GM23338 (cell line): ENCODE measurements at regions not wholly inside any gene's neighbourhood (a gene's known extent, or its start where the extent isn't known, plus 50 kb on each side); places are given as distances from the start of the nearest gene placed in this dataset.

Experiments used
- ATAC-seq: fragments of 200-7000 bp; cut with Tn5 transposase; 3 replicates; pipeline ENCODE4 v1.9.1; 2020
- DNase-seq: peaks from one replicate; pipeline ENCODE4 v3.0.0-alpha.2; 2015; ENCODE audit warnings: low spot score
- H2AFZ ChIP-seq: fragments of 200-600 bp; sonication (generic); 2 replicates; pipeline ENCODE4 v1.8.0; 2016; ENCODE audit warnings: antibody characterized with exemption, mild to moderate bottlenecking, moderate library complexity
- H3F3A ChIP-seq: fragments of 200-600 bp; sonication (generic); replicated peaks from 2 replicates; pipeline ENCODE4 v1.8.0; 2017; ENCODE audit warnings: antibody characterized with exemption, mixed run types, low read depth
- H3K27ac ChIP-seq: fragments of 200-600 bp; sonication (generic); 2 replicates; pipeline ENCODE4 v1.6.1; 2016; ENCODE audit warnings: low read depth
- H3K27me3 ChIP-seq: fragments of 200-600 bp; sonication (generic); 2 replicates; pipeline ENCODE4 v1.8.0; 2016; ENCODE audit warnings: mild to moderate bottlenecking, mixed run types, moderate library complexity; ENCODE audit not compliant: insufficient read depth
- H3K36me3 ChIP-seq: fragments of 200-600 bp; sonication (generic); 2 replicates; pipeline ENCODE4 v1.8.0; 2016; ENCODE audit warnings: mild to moderate bottlenecking; ENCODE audit not compliant: insufficient read depth
- H3K4me1 ChIP-seq: fragments of 200-600 bp; sonication (generic); 2 replicates; pipeline ENCODE4 v1.8.0; 2016; ENCODE audit warnings: mild to moderate bottlenecking, moderate library complexity; ENCODE audit not compliant: insufficient read depth
- H3K4me2 ChIP-seq: fragments of 200-600 bp; sonication (generic); 2 replicates; pipeline ENCODE4 v1.7.1; 2017; ENCODE audit warnings: mixed run types
- H3K4me3 ChIP-seq: fragments of 200-600 bp; sonication (generic); 2 replicates; pipeline ENCODE4 v1.6.1; 2016; ENCODE audit warnings: mixed run types
- H3K79me2 ChIP-seq: fragments of 200-600 bp; sonication (generic); replicated peaks from 2 replicates; pipeline ENCODE4 v1.8.0; 2017; ENCODE audit warnings: mild to moderate bottlenecking; ENCODE audit not compliant: insufficient read depth
- H3K9me2 ChIP-seq: fragments of 200-600 bp; sonication (generic); 2 replicates; pipeline ENCODE4 v1.8.0; 2017; ENCODE audit not compliant: insufficient read depth
- H4K20me1 ChIP-seq: fragments of 200-600 bp; sonication (generic); replicated peaks from 2 replicates; pipeline ENCODE4 v1.8.0; 2017; ENCODE audit warnings: mild to moderate bottlenecking; ENCODE audit not compliant: insufficient read depth
- H3K27ac Mint-ChIP-seq: 2 replicates; pipeline ENCODE4 v1.8.0; 2020; ENCODE audit warnings: inconsistent platforms, mild to moderate bottlenecking, moderate library complexity, mixed read lengths
- H3K27me3 Mint-ChIP-seq: 3 replicates; pipeline ENCODE4 v1.8.0; 2022; ENCODE audit warnings: low read depth, mild to moderate bottlenecking, moderate library complexity, mixed read lengths, inconsistent platforms; ENCODE audit not compliant: insufficient read depth, poor library complexity
- H3K36me3 Mint-ChIP-seq: 3 replicates; pipeline ENCODE4 v1.8.0; 2021; ENCODE audit warnings: low read depth, mild to moderate bottlenecking, inconsistent platforms, moderate library complexity, mixed read lengths
- H3K4me1 Mint-ChIP-seq: 3 replicates; pipeline ENCODE4 v1.8.0; 2020; ENCODE audit warnings: mild to moderate bottlenecking, inconsistent platforms, mixed read lengths
- H3K4me3 Mint-ChIP-seq: 3 replicates; pipeline ENCODE4 v1.8.0; 2021; ENCODE audit warnings: moderate library complexity, mild to moderate bottlenecking, inconsistent platforms, mixed read lengths
- H3K9me3 Mint-ChIP-seq: 3 replicates; pipeline ENCODE4 v1.8.0; 2020; ENCODE audit warnings: moderate library complexity, mild to moderate bottlenecking, inconsistent platforms, mixed read lengths
- CREB1 ChIP-seq: fragments of 250-450 bp; sonication (Bioruptor Pico); IDR thresholded peaks from 2 replicates; pipeline ENCODE4 v1.5.0; 2020; ENCODE audit warnings: low read depth, mild to moderate bottlenecking, moderate library complexity
- EZH2phosphoT487 ChIP-seq: fragments of 200-600 bp; sonication (generic); IDR thresholded peaks from one replicate; pipeline ENCODE4 v1.8.1; 2018; ENCODE audit warnings: antibody characterized with exemption; ENCODE audit not compliant: unreplicated experiment
- NANOG ChIP-seq: IDR thresholded peaks from 2 replicates; pipeline ENCODE4 v1.6.1; 2016; ENCODE audit warnings: antibody characterized with exemption, borderline replicate concordance
- REST ChIP-seq: IDR thresholded peaks from one replicate; pipeline ENCODE4 v1.6.1; 2018; ENCODE audit warnings: antibody characterized with exemption; ENCODE audit not compliant: unreplicated experiment
- STAT1 ChIP-seq: IDR thresholded peaks from one replicate; pipeline ENCODE4 v1.6.1; 2016; ENCODE audit warnings: antibody characterized with exemption; ENCODE audit not compliant: unreplicated experiment
- ZNF114 ChIP-seq: fragments of 250-450 bp; sonication (Bioruptor Pico); IDR thresholded peaks from 2 replicates; pipeline ENCODE4 v1.5.0; 2020; ENCODE audit warnings: mild to moderate bottlenecking, moderate library complexity
- ZNF331 ChIP-seq: fragments of 250-450 bp; sonication (Bioruptor Pico); IDR thresholded peaks from 2 replicates; pipeline ENCODE4 v1.5.0; 2020; ENCODE audit warnings: low read depth, mild to moderate bottlenecking, moderate library complexity
- ZNF462 ChIP-seq: fragments of 250-450 bp; sonication (Bioruptor Pico); IDR thresholded peaks from 2 replicates; pipeline ENCODE4 v1.5.0; 2020; ENCODE audit warnings: mild to moderate bottlenecking, moderate library complexity

GRCh38 chr11:33588056-33588455 lies 112.6 kb downstream of the C11orf91 start:
- peaks cover 3% of the 10 kb centered on the region; the same call in 1 of the 2 replicates for H3K9me2 ChIP-seq
- Mint-ChIP-seq H3K4me3 (no peak overlapping the region), H3K27ac (no peak overlapping the region), H3K27me3 (no peaks in the 10 kb centered on the region), H3K4me1 (peaks cover 9% of the 10 kb centered on the region; the same call in 2 of the 3 replicates), H3K9me3 (no peaks in the 10 kb centered on the region), H3K36me3 (no peaks in the 10 kb centered on the region)
- H3F3A ChIP-seq: no peaks in the 10 kb centered on the region
- H3K27me3 ChIP-seq: no peaks in the 10 kb centered on the region
- H3K4me2 ChIP-seq: no peak overlapping the region
- no peak overlapping the region for H3K4me3 ChIP-seq
- no peaks in the 10 kb centered on the region for H3K79me2 ChIP-seq
- peak; percentile 60 for DNase-seq
- no peaks in the 10 kb centered on the region for H3K4me1 ChIP-seq
- no peak overlapping the region for H2AFZ ChIP-seq
- no peaks in the 10 kb centered on the region for H3K36me3 ChIP-seq
- TF ChIP-seq REST: peak; percentile 80
- no peak for TF ChIP-seq CREB1
- no peak for TF ChIP-seq EZH2phosphoT487
- no peaks in the 10 kb centered on the region for H4K20me1 ChIP-seq
- no peak overlapping the region for H3K27ac ChIP-seq
- peak; percentile 45; the same call in 2 of the 3 replicates for ATAC-seq

GRCh38 chr11:33585586-33586209 lies 114.9 kb downstream of the C11orf91 start:
- ATAC-seq (peak; percentile 57), DNase-seq (no peak)
- no peak overlapping the region for H3K4me2 ChIP-seq
- no peaks in the 10 kb centered on the region for H3K27me3 ChIP-seq
- H3K27me3 Mint-ChIP-seq: no peaks in the 10 kb centered on the region
- H3K9me2 ChIP-seq: peaks cover 3% of the 10 kb centered on the region; the same call in 1 of the 2 replicates
- H3K36me3 Mint-ChIP-seq: no peaks in the 10 kb centered on the region
- no peak overlapping the region for H3K27ac ChIP-seq
- 0 out of 2 replicates have a peak overlapping the region, but pooled peaks have one; percentile 10 for H2AFZ ChIP-seq
- no peaks in the 10 kb centered on the region for H4K20me1 ChIP-seq
- H3K9me3 Mint-ChIP-seq: no peaks in the 10 kb centered on the region
- no peaks in the 10 kb centered on the region for H3F3A ChIP-seq
- no peaks in the 10 kb centered on the region for H3K36me3 ChIP-seq
- H3K27ac Mint-ChIP-seq: no peak overlapping the region
- no peaks in the 10 kb centered on the region for H3K79me2 ChIP-seq
- no peaks in the 10 kb centered on the region for H3K4me1 ChIP-seq
- H3K4me1 Mint-ChIP-seq: peaks cover 9% of the 10 kb centered on the region; the same call in 2 of the 3 replicates
- no peak overlapping the region for H3K4me3 ChIP-seq
- H3K4me3 Mint-ChIP-seq: no peak overlapping the region
- TF ChIP-seq ZNF462 (CRISPR knock-in tag) (no peak), NANOG (no peak), STAT1 (no peak), EZH2phosphoT487 (no peak), ZNF331 (CRISPR knock-in tag) (no peak), REST (no peak), ZNF114 (CRISPR knock-in tag) (no peak)
